Kidney (tissue), 13 donors: ENCODE measurements at regions not wholly inside any gene's neighbourhood (a gene's known extent, or its start where the extent isn't known, plus 50 kb on each side); places are given as distances from the start of the nearest gene placed in this dataset.

Experiments
- DNase-seq, 5 donors: peaks; one replicate each; pipeline ENCODE4 v3.0.0-alpha.2; 2013 to 2020
- FAIRE-seq: peaks from 2 replicates; lab custom pipeline; 2012; peaks lifted over from hg19 to GRCh38; lab: Jason Lieb, UNC
- H3K27ac ChIP-seq, 2 donors: one replicate each; pipeline ENCODE4 v1.7.0; 2013; ENCODE audit warnings: low read depth in 2 of 2, low read length in 2 of 2, inconsistent platforms in 1 of 2
- H3K27me3 ChIP-seq: one replicate; pipeline ENCODE4 v1.7.1; 2013; ENCODE audit warnings: low read length, inconsistent platforms; ENCODE audit not compliant: control insufficient read depth, insufficient read depth
- H3K36me3 ChIP-seq, 3 donors: one replicate each; pipeline versions ENCODE4 v1.7.0 to v1.7.1; 2013; ENCODE audit warnings: low read length in 3 of 3, control low read depth in 1 of 3, inconsistent platforms in 1 of 3; ENCODE audit not compliant: insufficient read depth in 3 of 3, control insufficient read depth in 2 of 3
- H3K4me1 ChIP-seq, 3 donors: one replicate each; pipeline versions ENCODE4 v1.7.0 to v1.7.1; 2013; ENCODE audit warnings: low read length in 3 of 3, inconsistent platforms in 1 of 3, low read depth in 1 of 3; ENCODE audit not compliant: control insufficient read depth in 2 of 3, insufficient read depth in 2 of 3
- H3K4me3 ChIP-seq, 3 donors: one replicate each; pipeline versions ENCODE4 v1.7.0 to v1.8.1; 2013; ENCODE audit warnings: low read length in 3 of 3, control low read depth in 1 of 3, inconsistent platforms in 1 of 3
- H3K9ac ChIP-seq, 3 donors: one replicate each; pipeline versions ENCODE4 v1.7.0 to v1.7.1; 2013; ENCODE audit warnings: low read length in 3 of 3, control low read depth in 1 of 3, inconsistent platforms in 1 of 3
- H3K9me3 ChIP-seq, 3 donors: one replicate each; pipeline versions ENCODE4 v1.7.0 to v1.7.1; 2013; ENCODE audit warnings: low read length in 3 of 3, control low read depth in 1 of 3, inconsistent platforms in 1 of 3; ENCODE audit not compliant: control insufficient read depth in 2 of 3, insufficient read depth in 1 of 3
- CTCF ChIP-seq: IDR thresholded peaks from 3 replicates; pipeline ENCODE4 v1.5.1; 2012; ENCODE audit warnings: mild to moderate bottlenecking, moderate library complexity, borderline replicate concordance; ENCODE audit not compliant: insufficient read depth; ENCODE audit errors: extremely low read depth
- intact Hi-C: fragments of 100-400 bp; cut with DNase I; formaldehyde crosslinking; loops from one replicate; pipeline ENCODE4 v1.11.1; 2022
- donor health status: control.
- donor health status: control.
- donor health status: control.
- donor health status: control.
- donor health status: control.
- donor health status: DM: yes; HTN: yes; CAD: no.
- donor health status: Normal renal cell carcinoma (clear cell type).

- Histone ChIP-seq H3K4me3 (no peak overlapping the region), H3K9me3 (no peaks in the 10 kb centered on the region), H3K4me1 (no peaks in the 10 kb centered on the region), H3K27ac (no peak overlapping the region), H3K9ac (no peak overlapping the region), H3K36me3 (no peaks in the 10 kb centered on the region), H3K27me3 (no peaks in the 10 kb centered on the region)
- FAIRE-seq (no peak), DNase-seq (no peak)
- intact Hi-C loops: no loop called here
- TF ChIP-seq CTCF: no peak
Observed at GRCh38 chr15:29934251-29934650, 112.0 kb upstream of the TJP1 start.

- H3K27me3 ChIP-seq: no peaks in the 10 kb centered on the region
- no peak for TF ChIP-seq CTCF
- no peaks in the 10 kb centered on the region for H3K36me3 ChIP-seq
- no peak for FAIRE-seq
- DNase-seq: no peak
- no peak overlapping the region for H3K27ac ChIP-seq
- H3K4me1 ChIP-seq: no peaks in the 10 kb centered on the region
- intact Hi-C loops: no loop called here
- no peak overlapping the region for H3K4me3 ChIP-seq
- no peaks in the 10 kb centered on the region for H3K9me3 ChIP-seq
- no peak overlapping the region for H3K9ac ChIP-seq
Observed at GRCh38 chr15:29933042-29933803, 111.0 kb upstream of the TJP1 start.

- intact Hi-C loops: loop anchor here (10.0 kb wide), 1 partner anchor 171 kb away; no protein-coding TSS in a partner anchor
- no peaks in the 10 kb centered on the region for H3K27me3 ChIP-seq
- TF ChIP-seq CTCF: no peak
- DNase-seq (no peak), FAIRE-seq (peak; percentile 32)
- H3K9ac ChIP-seq: no peak overlapping the region
- H3K36me3 ChIP-seq: no peaks in the 10 kb centered on the region
- no peak overlapping the region for H3K27ac ChIP-seq
- H3K4me1 ChIP-seq: peaks cover 6 to 10% (median 9%) of the 10 kb centered on the region in 3 donors
- H3K4me3 ChIP-seq: no peak overlapping the region
- H3K9me3 ChIP-seq: no peaks in the 10 kb centered on the region
Observed at GRCh38 chr15:29926083-29926388, 103.8 kb upstream of the TJP1 start.
